Caco-2 (cell line): ENCODE measurements at regions not wholly inside any gene's neighbourhood (a gene's known extent, or its start where the extent isn't known, plus 50 kb on each side); places are given as distances from the start of the nearest gene placed in this dataset.

Experiments
- BruUV-seq: library from RNA; stranded (reverse); fragments of 400-500 nt; replicated peaks from 2 replicates; lab custom pipeline; 2021; lab: Mats Ljungman, UMichigan
- CTCF ChIA-PET: fragments of 300-600 bp; sonication (Branson Sonifier 250); formaldehyde crosslinking; loops from one replicate; lab custom pipeline; 2022; ENCODE audit warnings: antibody characterized with exemption; lab: Charles Lee
- POLR2A ChIA-PET: fragments of 300-600 bp; sonication (Branson Sonifier 250); formaldehyde crosslinking; loops from one replicate; lab custom pipeline; 2022; ENCODE audit warnings: antibody characterized with exemption; lab: Charles Lee
- DNase-seq, 2 experiments: peaks; one replicate each; pipeline versions ENCODE4 v3.0.0 to v3.0.0-alpha.2; 2020 to 2022
- H3K27me3 ChIP-seq: replicated peaks from 2 replicates; pipeline ENCODE4 v1.6.0; 2011; ENCODE audit warnings: low read length; ENCODE audit not compliant: control insufficient read depth, insufficient read depth
- H3K36me3 ChIP-seq: 2 replicates; pipeline ENCODE4 v1.5.1; 2011; ENCODE audit warnings: low read length; ENCODE audit not compliant: control insufficient read depth, insufficient read depth
- H3K4me1 ChIP-seq: fragments of 250-450 bp; sonication (Bioruptor Pico); 2 replicates; pipeline ENCODE4 v1.5.1; 2020; ENCODE audit warnings: mild to moderate bottlenecking
- H3K4me3 ChIP-seq: 2 replicates; pipeline ENCODE4 v1.5.1; 2011; ENCODE audit warnings: low read depth, mild to moderate bottlenecking, control low read depth, low read length
- H3K9me3 ChIP-seq: fragments of 250-450 bp; sonication (Bioruptor Pico); 2 replicates; pipeline ENCODE4 v1.5.1; 2020; ENCODE audit warnings: mild to moderate bottlenecking, moderate library complexity
- H3K27ac Mint-ChIP-seq: one replicate; pipeline ENCODE4 v1.8.0; 2022; ENCODE audit warnings: mixed read lengths; ENCODE audit not compliant: unreplicated experiment
- H3K27me3 Mint-ChIP-seq: one replicate; pipeline ENCODE4 v1.8.0; 2022; ENCODE audit warnings: mixed read lengths; ENCODE audit not compliant: insufficient read depth, unreplicated experiment
- H3K36me3 Mint-ChIP-seq: one replicate; pipeline ENCODE4 v1.8.0; 2022; ENCODE audit warnings: mild to moderate bottlenecking, mixed read lengths; ENCODE audit not compliant: insufficient read depth, unreplicated experiment
- H3K4me1 Mint-ChIP-seq: one replicate; pipeline ENCODE4 v1.8.0; 2022; ENCODE audit warnings: low read depth, mixed read lengths; ENCODE audit not compliant: unreplicated experiment
- H3K4me3 Mint-ChIP-seq: one replicate; pipeline ENCODE4 v1.8.0; 2022; ENCODE audit warnings: mild to moderate bottlenecking, moderate library complexity, mixed read lengths; ENCODE audit not compliant: unreplicated experiment
- H3K9me3 Mint-ChIP-seq: one replicate; pipeline ENCODE4 v1.8.0; 2022; ENCODE audit warnings: mixed read lengths; ENCODE audit not compliant: unreplicated experiment
- intact Hi-C: fragments of 100-400 bp; cut with micrococcal nuclease; formaldehyde crosslinking; loops from one replicate; pipeline ENCODE4 v1.10.0; 2022; ENCODE audit not compliant: unreplicated experiment
- TF ChIP-seq, protein P1 (sequence below), 2 experiments: fragments of 200-600 bp in 1 of 2; IDR thresholded peaks; 1 replicate in 1 of 2; 2 replicates in 1 of 2; pipeline versions ENCODE4 v1.5.1 to v1.8.0; 2011 to 2022; ENCODE audit warnings: antibody characterized with exemption in 1 of 2, control low read depth in 1 of 2, inconsistent platforms in 1 of 2, low read depth in 1 of 2, low read length in 1 of 2, mild to moderate bottlenecking in 1 of 2, moderate library complexity in 1 of 2; ENCODE audit not compliant: insufficient read depth in 1 of 2, severe bottlenecking in 1 of 2, unreplicated experiment in 1 of 2

DNA sequence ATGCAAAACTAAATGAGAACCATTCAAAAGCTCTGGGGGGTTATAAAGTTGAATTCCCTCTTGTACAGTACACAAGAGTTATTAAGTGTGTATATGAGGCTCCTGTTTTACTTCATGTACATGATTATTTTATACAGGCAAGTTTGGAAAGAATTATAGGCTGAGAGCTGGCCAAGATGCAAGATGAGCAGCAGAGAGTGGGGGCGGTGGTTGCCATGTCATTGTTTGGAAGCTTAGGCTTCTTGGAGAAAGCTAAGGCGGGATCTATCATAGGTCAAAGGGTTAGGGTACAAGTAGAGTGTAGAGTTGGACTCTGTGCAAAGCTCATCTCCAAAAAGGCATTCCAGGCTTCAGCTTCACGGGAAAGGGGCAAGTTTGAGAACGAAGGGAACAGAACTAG lies 297.1 kb upstream of the TBX3 start:
- Mint-ChIP-seq H3K4me1 (no peaks in the 10 kb centered on the region), H3K9me3 (peaks cover 9% of the 10 kb centered on the region), H3K27ac (no peak overlapping the region), H3K27me3 (no peaks in the 10 kb centered on the region), H3K36me3 (no peaks in the 10 kb centered on the region), H3K4me3 (no peak overlapping the region)
- Histone ChIP-seq H3K9me3 (no peaks in the 10 kb centered on the region), H3K4me1 (peaks cover 14% of the 10 kb centered on the region), H3K27me3 (no peaks in the 10 kb centered on the region), H3K4me3 (no peak overlapping the region), H3K36me3 (no peaks in the 10 kb centered on the region)
- TF ChIP-seq, protein P1, sequence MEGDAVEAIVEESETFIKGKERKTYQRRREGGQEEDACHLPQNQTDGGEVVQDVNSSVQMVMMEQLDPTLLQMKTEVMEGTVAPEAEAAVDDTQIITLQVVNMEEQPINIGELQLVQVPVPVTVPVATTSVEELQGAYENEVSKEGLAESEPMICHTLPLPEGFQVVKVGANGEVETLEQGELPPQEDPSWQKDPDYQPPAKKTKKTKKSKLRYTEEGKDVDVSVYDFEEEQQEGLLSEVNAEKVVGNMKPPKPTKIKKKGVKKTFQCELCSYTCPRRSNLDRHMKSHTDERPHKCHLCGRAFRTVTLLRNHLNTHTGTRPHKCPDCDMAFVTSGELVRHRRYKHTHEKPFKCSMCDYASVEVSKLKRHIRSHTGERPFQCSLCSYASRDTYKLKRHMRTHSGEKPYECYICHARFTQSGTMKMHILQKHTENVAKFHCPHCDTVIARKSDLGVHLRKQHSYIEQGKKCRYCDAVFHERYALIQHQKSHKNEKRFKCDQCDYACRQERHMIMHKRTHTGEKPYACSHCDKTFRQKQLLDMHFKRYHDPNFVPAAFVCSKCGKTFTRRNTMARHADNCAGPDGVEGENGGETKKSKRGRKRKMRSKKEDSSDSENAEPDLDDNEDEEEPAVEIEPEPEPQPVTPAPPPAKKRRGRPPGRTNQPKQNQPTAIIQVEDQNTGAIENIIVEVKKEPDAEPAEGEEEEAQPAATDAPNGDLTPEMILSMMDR (IDR thresholded peaks at IDR 0.05; ENCODE audit: insufficient read depth in 1 of 2, low read depth in 1 of 2, low read length in 1 of 2, severe bottlenecking in 1 of 2, unreplicated experiment in 1 of 2) = no peak
- BruUV-seq = no TSS peak
- intact Hi-C loops = no loop called here
- no peak for DNase-seq
- ChIA-PET CTCF (no interaction called here), POLR2A (no interaction called here)

DNA sequence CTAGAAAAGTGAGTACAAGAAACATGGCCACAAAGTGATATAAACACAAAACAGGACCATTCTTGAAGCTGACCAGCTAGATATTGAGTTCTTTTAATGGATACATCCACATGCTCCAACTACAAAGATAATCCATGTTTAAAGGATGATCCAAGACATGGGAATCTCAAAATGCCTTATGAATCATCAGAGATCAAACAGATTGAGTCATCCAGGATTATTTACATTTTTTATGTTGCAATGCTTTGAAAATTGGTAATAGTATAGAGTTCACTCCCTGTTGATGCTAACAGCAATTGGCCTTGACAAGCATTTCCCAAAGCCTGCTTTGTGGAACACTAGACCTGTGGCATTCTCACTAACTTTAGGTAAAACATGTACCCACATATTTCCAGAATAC lies 293.0 kb upstream of the TBX3 start:
- DNase-seq = no peak
- H3K36me3 ChIP-seq = no peaks in the 10 kb centered on the region
- no peaks in the 10 kb centered on the region for H3K27me3 ChIP-seq
- BruUV-seq = no TSS peak
- Mint-ChIP-seq H3K27me3 (no peaks in the 10 kb centered on the region), H3K4me1 (no peaks in the 10 kb centered on the region), H3K36me3 (no peaks in the 10 kb centered on the region), H3K4me3 (no peak overlapping the region), H3K9me3 (peaks cover 9% of the 10 kb centered on the region), H3K27ac (no peak overlapping the region)
- peaks cover 14% of the 10 kb centered on the region for H3K4me1 ChIP-seq
- CTCF ChIA-PET = no interaction called here
- TF ChIP-seq, protein P1 (IDR thresholded peaks at IDR 0.05; ENCODE audit: insufficient read depth in 1 of 2, low read depth in 1 of 2, low read length in 1 of 2, severe bottlenecking in 1 of 2, unreplicated experiment in 1 of 2) = no peak
- intact Hi-C loops = no loop called here
- H3K9me3 ChIP-seq = no peaks in the 10 kb centered on the region
- H3K4me3 ChIP-seq = no peak overlapping the region
- POLR2A ChIA-PET = no interaction called here

DNA sequence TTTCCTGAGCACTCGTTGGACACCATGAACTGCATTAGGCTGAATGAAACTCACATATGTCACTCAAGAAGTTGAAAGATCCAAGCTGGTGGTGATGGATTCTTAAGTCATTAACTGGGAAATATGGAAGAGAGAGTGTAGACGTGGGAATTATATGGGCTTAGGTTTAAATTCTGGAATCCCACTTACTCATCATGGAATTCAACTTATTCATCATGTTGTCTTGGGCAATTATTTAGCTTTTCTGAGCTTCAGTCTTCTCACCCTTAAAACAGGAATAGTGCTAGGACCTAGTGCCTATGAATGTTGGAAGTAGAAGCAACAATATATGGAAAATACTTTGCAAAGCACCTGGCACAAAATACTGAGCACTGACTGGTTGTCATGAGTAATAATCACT lies 292.4 kb upstream of the TBX3 start:
- peaks cover 14% of the 10 kb centered on the region for H3K4me1 ChIP-seq
- DNase-seq = no peak
- no peak overlapping the region for H3K4me3 ChIP-seq
- H3K27me3 ChIP-seq = no peaks in the 10 kb centered on the region
- no TSS peak for BruUV-seq
- no peaks in the 10 kb centered on the region for H3K27me3 Mint-ChIP-seq
- no peak overlapping the region for H3K4me3 Mint-ChIP-seq
- ChIA-PET POLR2A (no interaction called here), CTCF (no interaction called here)
- H3K36me3 Mint-ChIP-seq = no peaks in the 10 kb centered on the region
- TF ChIP-seq, protein P1 (IDR thresholded peaks at IDR 0.05; ENCODE audit: insufficient read depth in 1 of 2, low read depth in 1 of 2, low read length in 1 of 2, severe bottlenecking in 1 of 2, unreplicated experiment in 1 of 2) = no peak
- no peak overlapping the region for H3K27ac Mint-ChIP-seq
- H3K4me1 Mint-ChIP-seq = no peaks in the 10 kb centered on the region
- peaks cover 9% of the 10 kb centered on the region for H3K9me3 Mint-ChIP-seq
- H3K36me3 ChIP-seq = no peaks in the 10 kb centered on the region
- H3K9me3 ChIP-seq = no peaks in the 10 kb centered on the region
- intact Hi-C loops = no loop called here
